Right lobe of liver (tissue), 4 donors: ENCODE measurements at regions not wholly inside any gene's neighbourhood (a gene's known extent, or its start where the extent isn't known, plus 50 kb on each side); places are given as distances from the start of the nearest gene placed in this dataset.

ENCODE experiments used
- POLR2A ChIP-seq: fragments of 450-650 bp; IDR thresholded peaks from one replicate; pipeline ENCODE4 v1.6.1; 2017; ENCODE audit warnings: antibody characterized with exemption, mild to moderate bottlenecking
- TF ChIP-seq, protein P1 (sequence below), 4 donors: fragments of 200-600 bp in 3 of 4; fragments of 450-650 bp in 1 of 4; IDR thresholded peaks; one replicate each; pipeline versions ENCODE4 v1.5.1 to v1.8.0; 2016 to 2022; ENCODE audit warnings: antibody characterized with exemption in 4 of 4, mild to moderate bottlenecking in 2 of 4
- donor health status: DM: no; HTN: no; CAD: no.
- donor health status: DM: no; HTN: no; CAD: no.
- donor health status: DM: no; HTN: yes; CAD: no.

- TF ChIP-seq, protein P1, sequence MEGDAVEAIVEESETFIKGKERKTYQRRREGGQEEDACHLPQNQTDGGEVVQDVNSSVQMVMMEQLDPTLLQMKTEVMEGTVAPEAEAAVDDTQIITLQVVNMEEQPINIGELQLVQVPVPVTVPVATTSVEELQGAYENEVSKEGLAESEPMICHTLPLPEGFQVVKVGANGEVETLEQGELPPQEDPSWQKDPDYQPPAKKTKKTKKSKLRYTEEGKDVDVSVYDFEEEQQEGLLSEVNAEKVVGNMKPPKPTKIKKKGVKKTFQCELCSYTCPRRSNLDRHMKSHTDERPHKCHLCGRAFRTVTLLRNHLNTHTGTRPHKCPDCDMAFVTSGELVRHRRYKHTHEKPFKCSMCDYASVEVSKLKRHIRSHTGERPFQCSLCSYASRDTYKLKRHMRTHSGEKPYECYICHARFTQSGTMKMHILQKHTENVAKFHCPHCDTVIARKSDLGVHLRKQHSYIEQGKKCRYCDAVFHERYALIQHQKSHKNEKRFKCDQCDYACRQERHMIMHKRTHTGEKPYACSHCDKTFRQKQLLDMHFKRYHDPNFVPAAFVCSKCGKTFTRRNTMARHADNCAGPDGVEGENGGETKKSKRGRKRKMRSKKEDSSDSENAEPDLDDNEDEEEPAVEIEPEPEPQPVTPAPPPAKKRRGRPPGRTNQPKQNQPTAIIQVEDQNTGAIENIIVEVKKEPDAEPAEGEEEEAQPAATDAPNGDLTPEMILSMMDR (IDR thresholded peaks at IDR 0.05) = no peak
- no peak for TF ChIP-seq POLR2A
Observed at GRCh38 chr5:40410964-40411635, 268.6 kb upstream of the PTGER4 start.
